ENCODE measurements at regions not wholly inside any gene's neighbourhood (a gene's known extent, or its start where the extent isn't known, plus 50 kb on each side); places are given as distances from the start of the nearest gene placed in this dataset.

- H3K4me1 ChIP-seq = no peaks in the 10 kb centered on the region
- H3K4me3 ChIP-seq = no peak overlapping the region
- TF ChIP-seq POLR2A (IDR thresholded peaks at IDR 0.05) (no peak), CTCF (IDR thresholded peaks at IDR 0.05) (no peak), EP300 (IDR thresholded peaks at IDR 0.05) (no peak)
- no peak overlapping the region for H3K27ac ChIP-seq
- no peak for DNase-seq (ENCODE audit: low spot score in 2 of 2)
- WGBS, 2 donors = 52 to 58% methylated on average over 2 of the region's 2 CpGs
- H3K27me3 ChIP-seq = no peaks in the 10 kb centered on the region
- no peaks in the 10 kb centered on the region for H3K36me3 ChIP-seq
- peaks cover 0 to 6% (median 0%) of the 10 kb centered on the region in 4 donors for H3K9me3 ChIP-seq
Measured at GRCh38 chr3:34275811-34276210, 477.4 kb downstream of the PDCD6IP start.

GRCh38 chr3:34276342-34276741, 477.9 kb downstream of the PDCD6IP start:
- Histone ChIP-seq H3K4me1 (no peaks in the 10 kb centered on the region), H3K4me3 (no peak overlapping the region), H3K27me3 (no peaks in the 10 kb centered on the region), H3K27ac (no peak overlapping the region), H3K9me3 (peaks cover 0 to 6% (median 0%) of the 10 kb centered on the region in 4 donors), H3K36me3 (no peaks in the 10 kb centered on the region)
- TF ChIP-seq EP300 (IDR thresholded peaks at IDR 0.05) = no peak
- no peak for TF ChIP-seq POLR2A (IDR thresholded peaks at IDR 0.05)
- TF ChIP-seq CTCF (IDR thresholded peaks at IDR 0.05) = no peak
- DNase-seq (ENCODE audit: low spot score in 2 of 2) = no peak

- no peak for DNase-seq (ENCODE audit: low spot score in 2 of 2)
- H3K36me3 ChIP-seq = no peaks in the 10 kb centered on the region
- no peaks in the 10 kb centered on the region for H3K4me1 ChIP-seq
- TF ChIP-seq POLR2A (IDR thresholded peaks at IDR 0.05) = no peak
- TF ChIP-seq EP300 (IDR thresholded peaks at IDR 0.05) = no peak
- no peak for TF ChIP-seq CTCF (IDR thresholded peaks at IDR 0.05)
- no peaks in the 10 kb centered on the region for H3K27me3 ChIP-seq
- no peak overlapping the region for H3K4me3 ChIP-seq
- H3K27ac ChIP-seq = no peak overlapping the region
- H3K9me3 ChIP-seq = peaks cover 0 to under 1% (median 0%) of the 10 kb centered on the region in 4 donors
- 69% methylated on average over 2 of the region's 2 CpGs for WGBS, 2 donors
Measured at GRCh38 chr3:34277110-34277509, 478.7 kb downstream of the PDCD6IP start.

- no peaks in the 10 kb centered on the region for H3K36me3 ChIP-seq
- H3K4me3 ChIP-seq = no peak overlapping the region
- no peak for TF ChIP-seq CTCF (IDR thresholded peaks at IDR 0.05)
- TF ChIP-seq POLR2A (IDR thresholded peaks at IDR 0.05) = no peak
- TF ChIP-seq EP300 (IDR thresholded peaks at IDR 0.05) = no peak
- WGBS, 2 donors = 85 to 86% methylated on average over 2 of the region's 2 CpGs
- no peaks in the 10 kb centered on the region for H3K27me3 ChIP-seq
- no peak for DNase-seq (ENCODE audit: low spot score in 2 of 2)
- H3K4me1 ChIP-seq = no peaks in the 10 kb centered on the region
- H3K9me3 ChIP-seq = no peaks in the 10 kb centered on the region
- H3K27ac ChIP-seq = no peak overlapping the region
Measured at GRCh38 chr3:34279901-34280300, 481.5 kb downstream of the PDCD6IP start.

GRCh38 chr3:34283751-34284150, 485.3 kb downstream of the PDCD6IP start:
- TF ChIP-seq CTCF (IDR thresholded peaks at IDR 0.05) (no peak), POLR2A (IDR thresholded peaks at IDR 0.05) (no peak), EP300 (IDR thresholded peaks at IDR 0.05) (no peak)
- H3K27ac ChIP-seq = no peak overlapping the region
- 64 to 69% methylated on average over 3 of the region's 3 CpGs for WGBS, 2 donors

More at GRCh38 chr3:34283751-34284150, 485.3 kb downstream of the PDCD6IP start:
- Histone ChIP-seq H3K27me3 (no peaks in the 10 kb centered on the region), H3K4me3 (no peak overlapping the region), H3K9me3 (no peaks in the 10 kb centered on the region), H3K4me1 (no peaks in the 10 kb centered on the region), H3K36me3 (no peaks in the 10 kb centered on the region)
- DNase-seq (ENCODE audit: low spot score in 2 of 2) = no peak

Measured in tibial nerve (tissue), 4 donors.